A549 (cell line): ENCODE measurements at regions not wholly inside any gene's neighbourhood (a gene's known extent, or its start where the extent isn't known, plus 50 kb on each side); places are given as distances from the start of the nearest gene placed in this dataset.

ENCODE experiments used
- ATAC-seq, 2 experiments: fragments of 200-7000 bp in 1 of 2; fragments of >200 bp in 1 of 2; cut with Nextera tagmentation in 1 of 2; cut with Tn5 transposase in 1 of 2; 3 replicates each; pipeline versions ENCODE4 v1.8.0 to v1.9.1; 2018 to 2020; ENCODE audit warnings: mild to moderate bottlenecking in 1 of 2, moderate library complexity in 1 of 2
- CTCF ChIA-PET: fragments of 300-600 bp; sonication (Branson Sonifier 250); formaldehyde crosslinking; extraction: SDS; loops from one replicate; lab custom pipeline; 2021; ENCODE audit warnings: antibody characterized with exemption, inconsistent platforms; lab: Yijun Ruan, JAX
- POLR2A ChIA-PET: fragments of 350-600 bp; formaldehyde crosslinking; extraction: SDS; loops from one replicate; lab custom pipeline; 2021; ENCODE audit warnings: antibody characterized with exemption, inconsistent platforms; lab: Yijun Ruan, JAX
- DNase-seq, 2 experiments: peaks; one replicate each; pipeline versions ENCODE4 v3.0.0 to v3.0.0-alpha.2; 2011 to 2016; ENCODE audit warnings: low read depth in 1 of 2, low spot score in 1 of 2
- FAIRE-seq: peaks from 2 replicates; lab custom pipeline; 2011; peaks lifted over from hg19 to GRCh38; lab: Jason Lieb, UNC
- H3K27ac ChIP-seq, 2 experiments: fragments of >200 bp; sonication (Bioruptor Twin); formaldehyde crosslinking; 3 replicates each; pipeline ENCODE4 v1.5.1; 2016 to 2017
- H3K4me1 ChIP-seq: fragments of >200 bp; sonication (Bioruptor Twin); formaldehyde crosslinking; 3 replicates; pipeline ENCODE4 v1.6.1; 2016
- H3K4me2 ChIP-seq: fragments of >200 bp; sonication (Bioruptor Twin); formaldehyde crosslinking; 3 replicates; pipeline ENCODE4 v1.6.1; 2016
- H3K4me3 ChIP-seq: fragments of >200 bp; sonication (Bioruptor Twin); formaldehyde crosslinking; 3 replicates; pipeline ENCODE4 v1.5.1; 2016
- H3K9me3 ChIP-seq: fragments of >200 bp; sonication (Bioruptor Twin); formaldehyde crosslinking; 3 replicates; pipeline ENCODE4 v1.6.1; 2016
- BHLHE40 ChIP-seq: IDR thresholded peaks from 2 replicates; pipeline ENCODE4 v1.6.1; 2012; ENCODE audit warnings: low read depth, low read length, inconsistent platforms
- CBX2 ChIP-seq: fragments of 200-600 bp; sonication (generic); IDR thresholded peaks from 2 replicates; pipeline ENCODE4 v1.6.1; 2016; ENCODE audit warnings: low read depth, mild to moderate bottlenecking, borderline replicate concordance
- CBX8 ChIP-seq: fragments of 200-600 bp; sonication (generic); IDR thresholded peaks from 2 replicates; pipeline ENCODE4 v1.6.1; 2016
- CEBPB ChIP-seq, 2 experiments: fragments of >200 bp in 1 of 2; sonication (Bioruptor Twin) in 1 of 2; formaldehyde crosslinking in 1 of 2; IDR thresholded peaks; 2 replicates each; pipeline ENCODE4 v1.6.1; 2012 to 2016
- CHD2 ChIP-seq: fragments of 150-350 bp; IDR thresholded peaks from 2 replicates; pipeline ENCODE4 v1.6.1; 2014; ENCODE audit warnings: low read length; ENCODE audit not compliant: partially characterized antibody
- EP300 ChIP-seq, 2 experiments: fragments of >200 bp; sonication (Bioruptor Twin); formaldehyde crosslinking; IDR thresholded peaks; 2 replicates in 1 of 2; 3 replicates in 1 of 2; pipeline ENCODE4 v1.6.1; 2016 to 2017
- ESRRA ChIP-seq: fragments of 150-350 bp; IDR thresholded peaks from 2 replicates; pipeline ENCODE4 v1.6.1; 2014; ENCODE audit warnings: mild to moderate bottlenecking, low read length, borderline replicate concordance
- FOSB ChIP-seq: fragments of 250-450 bp; sonication (Bioruptor Pico); IDR thresholded peaks from 2 replicates; pipeline ENCODE4 v1.5.0; 2020; ENCODE audit warnings: mild to moderate bottlenecking, moderate library complexity
- FOXS1 ChIP-seq: fragments of 250-450 bp; sonication (Bioruptor Pico); IDR thresholded peaks from 2 replicates; pipeline ENCODE4 v1.5.0; 2020; ENCODE audit warnings: mild to moderate bottlenecking, moderate library complexity
- GATA3 ChIP-seq: IDR thresholded peaks from 2 replicates; pipeline ENCODE4 v1.6.1; 2012; ENCODE audit warnings: borderline replicate concordance
- HEYL ChIP-seq: fragments of 250-450 bp; sonication (Bioruptor Pico); IDR thresholded peaks from 2 replicates; pipeline ENCODE4 v1.8.0; 2021; ENCODE audit warnings: mild to moderate bottlenecking, moderate library complexity
- HOXB5 ChIP-seq: fragments of 250-450 bp; sonication (Bioruptor Pico); IDR thresholded peaks from 2 replicates; pipeline ENCODE4 v1.5.0; 2020; ENCODE audit warnings: mild to moderate bottlenecking, moderate library complexity
- JUN ChIP-seq, 2 experiments: fragments of >200 bp; sonication (Bioruptor Twin); formaldehyde crosslinking; IDR thresholded peaks; 2 replicates in 1 of 2; 3 replicates in 1 of 2; pipeline ENCODE4 v1.6.1; 2016 to 2017
- KDM1A ChIP-seq: fragments of 200-600 bp; sonication (generic); IDR thresholded peaks from 2 replicates; pipeline ENCODE4 v1.6.1; 2016; ENCODE audit warnings: low read depth, mild to moderate bottlenecking
- KDM5A ChIP-seq: fragments of 200-600 bp; sonication (generic); IDR thresholded peaks from 2 replicates; pipeline ENCODE4 v1.6.1; 2016; ENCODE audit warnings: antibody characterized with exemption, mild to moderate bottlenecking
- MAFK ChIP-seq: fragments of 450-650 bp; IDR thresholded peaks from 2 replicates; pipeline ENCODE4 v1.6.1; 2014; ENCODE audit not compliant: partially characterized antibody
- NR3C1 ChIP-seq: fragments of >200 bp; sonication (Bioruptor Twin); formaldehyde crosslinking; IDR thresholded peaks from 3 replicates; pipeline ENCODE4 v1.6.1; 2017
- PHF8 ChIP-seq: fragments of 200-600 bp; sonication (generic); IDR thresholded peaks from 2 replicates; pipeline ENCODE4 v1.6.1; 2016; ENCODE audit warnings: low read depth, mild to moderate bottlenecking, antibody characterized with exemption, moderate library complexity, borderline replicate concordance
- POLR2A ChIP-seq: IDR thresholded peaks from 2 replicates; pipeline ENCODE4 v1.6.1; 2012; ENCODE audit warnings: mild to moderate bottlenecking, low read length
- SMC3 ChIP-seq: fragments of >200 bp; sonication (Bioruptor Twin); formaldehyde crosslinking; IDR thresholded peaks from 3 replicates; pipeline ENCODE4 v1.6.1; 2018; ENCODE audit warnings: inconsistent platforms
- TFCP2L1 ChIP-seq: fragments of 250-450 bp; sonication (Bioruptor Pico); IDR thresholded peaks from 2 replicates; pipeline ENCODE4 v1.5.0; 2021; ENCODE audit warnings: mild to moderate bottlenecking
- ZC3H11A ChIP-seq: fragments of 450-650 bp; IDR thresholded peaks from 2 replicates; pipeline ENCODE4 v1.6.1; 2014; ENCODE audit warnings: antibody characterized with exemption, mild to moderate bottlenecking
- ZNF302 ChIP-seq: fragments of 250-450 bp; sonication (Bioruptor Pico); IDR thresholded peaks from 2 replicates; pipeline ENCODE4 v1.9.0; 2021; ENCODE audit warnings: inconsistent platforms, mild to moderate bottlenecking, moderate library complexity
- WGBS: methylation state at CpG from one replicate; pipeline ENCODE4 v1.1.6; 2017; ENCODE audit errors: missing lambda C conversion rate; 5-methylcytosine and 5-hydroxymethylcytosine counted together
- TF ChIP-seq, protein P1 (sequence below): fragments of >200 bp; sonication (Bioruptor Twin); formaldehyde crosslinking; IDR thresholded peaks from 2 replicates; pipeline ENCODE4 v1.6.1; 2016
- TF ChIP-seq, protein P2 (sequence below): fragments of >200 bp; sonication (Bioruptor Twin); formaldehyde crosslinking; IDR thresholded peaks from 3 replicates; pipeline ENCODE4 v1.5.1; 2016
- TF ChIP-seq, protein P3 (sequence below): fragments of 450-650 bp; IDR thresholded peaks from 2 replicates; pipeline ENCODE4 v1.6.1; 2014; ENCODE audit warnings: antibody characterized with exemption
- TF ChIP-seq, protein P4 (sequence below): fragments of 200-600 bp; sonication (generic); IDR thresholded peaks from 2 replicates; pipeline ENCODE4 v1.6.1; 2016; ENCODE audit warnings: antibody characterized with exemption, mild to moderate bottlenecking, moderate library complexity
- TF ChIP-seq, protein P5 (sequence below): IDR thresholded peaks from 2 replicates; pipeline ENCODE4 v1.6.1; 2012; ENCODE audit warnings: low read depth, borderline replicate concordance

DNA sequence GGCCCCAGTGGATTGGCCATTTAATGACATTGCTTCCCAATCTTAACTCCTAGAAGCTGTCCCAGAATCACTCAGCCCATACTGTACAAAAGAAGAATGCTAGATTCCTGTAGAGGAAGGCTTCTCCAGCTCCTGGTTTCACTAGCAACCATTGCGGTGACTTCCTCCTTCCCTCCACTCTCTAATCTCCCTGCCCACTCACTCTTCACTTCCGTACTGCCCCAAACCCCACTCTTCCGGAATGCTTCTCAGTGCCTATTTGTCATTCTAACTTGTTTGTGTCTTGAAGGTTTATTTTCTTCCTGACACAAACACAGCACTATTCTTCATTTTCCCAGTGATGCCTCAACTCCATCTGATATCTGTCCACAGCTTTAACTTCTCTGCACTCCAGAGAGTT, 97.1 kb upstream of the SPATA16 start:
- no peak for ATAC-seq
- no peak for FAIRE-seq
- Histone ChIP-seq H3K27ac (no peak overlapping the region), H3K4me2 (no peak overlapping the region), H3K4me3 (no peak overlapping the region), H3K4me1 (no peaks in the 10 kb centered on the region), H3K9me3 (no peaks in the 10 kb centered on the region)
- WGBS: 66% methylated on average over 3 of the region's 3 CpGs
- ChIA-PET CTCF (no interaction called here), POLR2A (no interaction called here)
- no peak for TF ChIP-seq FOSB (CRISPR knock-in tag)
- no peak for TF ChIP-seq JUN (IDR thresholded peaks at IDR 0.05)
- TF ChIP-seq EP300 (IDR thresholded peaks at IDR 0.05): no peak
- no peak for TF ChIP-seq KDM1A
- TF ChIP-seq PHF8: no peak
- no peak for TF ChIP-seq CHD2
- no peak for TF ChIP-seq CBX2
- TF ChIP-seq POLR2A: no peak
- no peak for TF ChIP-seq CEBPB (IDR thresholded peaks at IDR 0.05)
- TF ChIP-seq ZC3H11A: no peak
- TF ChIP-seq, protein P1, sequence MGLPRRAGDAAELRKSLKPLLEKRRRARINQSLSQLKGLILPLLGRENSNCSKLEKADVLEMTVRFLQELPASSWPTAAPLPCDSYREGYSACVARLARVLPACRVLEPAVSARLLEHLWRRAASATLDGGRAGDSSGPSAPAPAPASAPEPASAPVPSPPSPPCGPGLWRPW: no peak
- TF ChIP-seq, protein P2, sequence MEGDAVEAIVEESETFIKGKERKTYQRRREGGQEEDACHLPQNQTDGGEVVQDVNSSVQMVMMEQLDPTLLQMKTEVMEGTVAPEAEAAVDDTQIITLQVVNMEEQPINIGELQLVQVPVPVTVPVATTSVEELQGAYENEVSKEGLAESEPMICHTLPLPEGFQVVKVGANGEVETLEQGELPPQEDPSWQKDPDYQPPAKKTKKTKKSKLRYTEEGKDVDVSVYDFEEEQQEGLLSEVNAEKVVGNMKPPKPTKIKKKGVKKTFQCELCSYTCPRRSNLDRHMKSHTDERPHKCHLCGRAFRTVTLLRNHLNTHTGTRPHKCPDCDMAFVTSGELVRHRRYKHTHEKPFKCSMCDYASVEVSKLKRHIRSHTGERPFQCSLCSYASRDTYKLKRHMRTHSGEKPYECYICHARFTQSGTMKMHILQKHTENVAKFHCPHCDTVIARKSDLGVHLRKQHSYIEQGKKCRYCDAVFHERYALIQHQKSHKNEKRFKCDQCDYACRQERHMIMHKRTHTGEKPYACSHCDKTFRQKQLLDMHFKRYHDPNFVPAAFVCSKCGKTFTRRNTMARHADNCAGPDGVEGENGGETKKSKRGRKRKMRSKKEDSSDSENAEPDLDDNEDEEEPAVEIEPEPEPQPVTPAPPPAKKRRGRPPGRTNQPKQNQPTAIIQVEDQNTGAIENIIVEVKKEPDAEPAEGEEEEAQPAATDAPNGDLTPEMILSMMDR: no peak
- TF ChIP-seq, protein P3, sequence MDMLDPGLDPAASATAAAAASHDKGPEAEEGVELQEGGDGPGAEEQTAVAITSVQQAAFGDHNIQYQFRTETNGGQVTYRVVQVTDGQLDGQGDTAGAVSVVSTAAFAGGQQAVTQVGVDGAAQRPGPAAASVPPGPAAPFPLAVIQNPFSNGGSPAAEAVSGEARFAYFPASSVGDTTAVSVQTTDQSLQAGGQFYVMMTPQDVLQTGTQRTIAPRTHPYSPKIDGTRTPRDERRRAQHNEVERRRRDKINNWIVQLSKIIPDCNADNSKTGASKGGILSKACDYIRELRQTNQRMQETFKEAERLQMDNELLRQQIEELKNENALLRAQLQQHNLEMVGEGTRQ: no peak
- TF ChIP-seq GATA3: no peak
- TF ChIP-seq HOXB5 (CRISPR knock-in tag): no peak
- TF ChIP-seq, protein P4, sequence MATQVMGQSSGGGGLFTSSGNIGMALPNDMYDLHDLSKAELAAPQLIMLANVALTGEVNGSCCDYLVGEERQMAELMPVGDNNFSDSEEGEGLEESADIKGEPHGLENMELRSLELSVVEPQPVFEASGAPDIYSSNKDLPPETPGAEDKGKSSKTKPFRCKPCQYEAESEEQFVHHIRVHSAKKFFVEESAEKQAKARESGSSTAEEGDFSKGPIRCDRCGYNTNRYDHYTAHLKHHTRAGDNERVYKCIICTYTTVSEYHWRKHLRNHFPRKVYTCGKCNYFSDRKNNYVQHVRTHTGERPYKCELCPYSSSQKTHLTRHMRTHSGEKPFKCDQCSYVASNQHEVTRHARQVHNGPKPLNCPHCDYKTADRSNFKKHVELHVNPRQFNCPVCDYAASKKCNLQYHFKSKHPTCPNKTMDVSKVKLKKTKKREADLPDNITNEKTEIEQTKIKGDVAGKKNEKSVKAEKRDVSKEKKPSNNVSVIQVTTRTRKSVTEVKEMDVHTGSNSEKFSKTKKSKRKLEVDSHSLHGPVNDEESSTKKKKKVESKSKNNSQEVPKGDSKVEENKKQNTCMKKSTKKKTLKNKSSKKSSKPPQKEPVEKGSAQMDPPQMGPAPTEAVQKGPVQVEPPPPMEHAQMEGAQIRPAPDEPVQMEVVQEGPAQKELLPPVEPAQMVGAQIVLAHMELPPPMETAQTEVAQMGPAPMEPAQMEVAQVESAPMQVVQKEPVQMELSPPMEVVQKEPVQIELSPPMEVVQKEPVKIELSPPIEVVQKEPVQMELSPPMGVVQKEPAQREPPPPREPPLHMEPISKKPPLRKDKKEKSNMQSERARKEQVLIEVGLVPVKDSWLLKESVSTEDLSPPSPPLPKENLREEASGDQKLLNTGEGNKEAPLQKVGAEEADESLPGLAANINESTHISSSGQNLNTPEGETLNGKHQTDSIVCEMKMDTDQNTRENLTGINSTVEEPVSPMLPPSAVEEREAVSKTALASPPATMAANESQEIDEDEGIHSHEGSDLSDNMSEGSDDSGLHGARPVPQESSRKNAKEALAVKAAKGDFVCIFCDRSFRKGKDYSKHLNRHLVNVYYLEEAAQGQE: no peak
- no peak for TF ChIP-seq TFCP2L1 (CRISPR knock-in tag)
- no peak for TF ChIP-seq FOXS1
- DNase-seq: no peak

DNA sequence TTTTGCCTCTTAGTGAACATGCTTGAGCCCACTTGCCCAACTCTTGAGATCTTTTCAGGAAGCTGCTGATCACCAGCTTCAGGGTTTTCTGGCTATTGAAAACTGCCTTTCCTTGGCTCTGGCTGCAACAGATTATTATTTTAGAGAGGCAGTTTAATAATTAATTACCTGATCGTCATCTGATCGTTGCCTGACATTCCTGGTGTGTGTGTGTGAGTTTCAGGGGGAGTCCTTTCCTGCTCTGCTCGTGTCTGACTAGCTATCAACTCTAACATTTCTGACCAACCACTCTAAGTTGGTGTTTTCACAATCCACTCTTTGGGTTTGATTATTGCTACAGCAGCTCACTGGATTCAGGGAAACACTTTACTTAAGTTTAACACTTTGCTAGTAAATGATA, 84.3 kb upstream of the SPATA16 start:
- FAIRE-seq (no peak), DNase-seq (no peak), ATAC-seq (no peak)
- CTCF ChIA-PET: no interaction called here
- H3K4me2 ChIP-seq: no peak overlapping the region
- TF ChIP-seq HEYL (CRISPR knock-in tag) (no peak), ESRRA (no peak), SMC3 (no peak), CBX8 (no peak), POLR2A (no peak), MAFK (no peak), KDM5A (no peak), ZNF302 (no peak), BHLHE40 (no peak), HOXB5 (CRISPR knock-in tag) (no peak), NR3C1 (no peak), ZC3H11A (no peak)
- TF ChIP-seq, protein P5, sequence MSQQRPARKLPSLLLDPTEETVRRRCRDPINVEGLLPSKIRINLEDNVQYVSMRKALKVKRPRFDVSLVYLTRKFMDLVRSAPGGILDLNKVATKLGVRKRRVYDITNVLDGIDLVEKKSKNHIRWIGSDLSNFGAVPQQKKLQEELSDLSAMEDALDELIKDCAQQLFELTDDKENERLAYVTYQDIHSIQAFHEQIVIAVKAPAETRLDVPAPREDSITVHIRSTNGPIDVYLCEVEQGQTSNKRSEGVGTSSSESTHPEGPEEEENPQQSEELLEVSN: no peak
- H3K9me3 ChIP-seq: no peaks in the 10 kb centered on the region
- no peaks in the 10 kb centered on the region for H3K4me1 ChIP-seq
- 0% methylated on average over 3 of the region's 3 CpGs for WGBS
- POLR2A ChIA-PET: no interaction called here
- no peak overlapping the region for H3K27ac ChIP-seq
- no peak overlapping the region for H3K4me3 ChIP-seq
